Progenitor cell of endocrine pancreas (in vitro differentiated cells): ENCODE measurements at regions not wholly inside any gene's neighbourhood (a gene's known extent, or its start where the extent isn't known, plus 50 kb on each side); places are given as distances from the start of the nearest gene placed in this dataset.

ENCODE experiments used
- DNase-seq: peaks from one replicate; pipeline ENCODE4 v3.0.0; 2021; ENCODE audit warnings: low spot score; ENCODE audit not compliant: unreplicated experiment
- H3K27ac Mint-ChIP-seq: 2 replicates; pipeline ENCODE4 v1.8.0; 2021; ENCODE audit warnings: mild to moderate bottlenecking, moderate library complexity, mixed read lengths
- H3K27me3 Mint-ChIP-seq: 2 replicates; pipeline ENCODE4 v1.8.0; 2021; ENCODE audit warnings: mixed read lengths
- H3K36me3 Mint-ChIP-seq: 2 replicates; pipeline ENCODE4 v1.8.0; 2022; ENCODE audit warnings: mixed read lengths; ENCODE audit not compliant: insufficient read depth
- H3K4me1 Mint-ChIP-seq: 2 replicates; pipeline ENCODE4 v1.8.0; 2021; ENCODE audit warnings: low read depth, mixed read lengths
- H3K4me3 Mint-ChIP-seq: 2 replicates; pipeline ENCODE4 v1.8.0; 2021; ENCODE audit warnings: low read depth, mild to moderate bottlenecking, moderate library complexity, mixed read lengths
- H3K9me3 Mint-ChIP-seq: 2 replicates; pipeline ENCODE4 v1.8.0; 2021; ENCODE audit warnings: low read depth, mixed read lengths
- CTCF ChIP-seq: fragments of 200-600 bp; sonication (generic); IDR thresholded peaks from one replicate; pipeline ENCODE4 v1.5.0; 2021; ENCODE audit warnings: antibody characterized with exemption, mild to moderate bottlenecking; ENCODE audit not compliant: unreplicated experiment

GRCh38 chr2:158049129-158049855, 52.4 kb upstream of the UPP2 start:
- Mint-ChIP-seq H3K9me3 (peaks cover 2% of the 10 kb centered on the region), H3K27ac (no peak overlapping the region), H3K27me3 (peaks cover 4% of the 10 kb centered on the region), H3K4me1 (no peaks in the 10 kb centered on the region), H3K4me3 (no peak overlapping the region), H3K36me3 (no peaks in the 10 kb centered on the region)
- no peak for TF ChIP-seq CTCF
- no peak for DNase-seq

- H3K9me3 Mint-ChIP-seq: peaks cover 2% of the 10 kb centered on the region
- no peaks in the 10 kb centered on the region for H3K4me1 Mint-ChIP-seq
Observed at GRCh38 chr2:158048327-158048726, 53.3 kb upstream of the UPP2 start.

GRCh38 chr2:158047156-158047611, 54.5 kb upstream of the UPP2 start:
- no peaks in the 10 kb centered on the region for H3K36me3 Mint-ChIP-seq
- no peaks in the 10 kb centered on the region for H3K4me1 Mint-ChIP-seq
- no peaks in the 10 kb centered on the region for H3K9me3 Mint-ChIP-seq
- H3K4me3 Mint-ChIP-seq: no peak overlapping the region
- TF ChIP-seq CTCF: no peak
- no peak overlapping the region for H3K27ac Mint-ChIP-seq
- peaks cover 6% of the 10 kb centered on the region for H3K27me3 Mint-ChIP-seq
- no peak for DNase-seq

More at GRCh38 chr2:158048327-158048726, 53.3 kb upstream of the UPP2 start:
- Mint-ChIP-seq H3K27me3 (peaks cover 4% of the 10 kb centered on the region), H3K36me3 (no peaks in the 10 kb centered on the region), H3K27ac (no peak overlapping the region), H3K4me3 (no peak overlapping the region)
- no peak for TF ChIP-seq CTCF
- no peak for DNase-seq

- H3K27me3 Mint-ChIP-seq: peaks cover 6% of the 10 kb centered on the region
- DNase-seq: no peak
- no peaks in the 10 kb centered on the region for H3K36me3 Mint-ChIP-seq
- no peak overlapping the region for H3K27ac Mint-ChIP-seq
- no peak overlapping the region for H3K4me3 Mint-ChIP-seq
- no peaks in the 10 kb centered on the region for H3K4me1 Mint-ChIP-seq
- TF ChIP-seq CTCF: no peak
- H3K9me3 Mint-ChIP-seq: no peaks in the 10 kb centered on the region
Observed at GRCh38 chr2:158046121-158046880, 55.4 kb upstream of the UPP2 start.

GRCh38 chr2:158045362-158045761, 56.3 kb upstream of the UPP2 start:
- Mint-ChIP-seq H3K4me3 (no peak overlapping the region), H3K4me1 (no peaks in the 10 kb centered on the region), H3K9me3 (no peaks in the 10 kb centered on the region), H3K27me3 (peaks cover 6% of the 10 kb centered on the region), H3K27ac (no peak overlapping the region), H3K36me3 (no peaks in the 10 kb centered on the region)
- no peak for TF ChIP-seq CTCF
- DNase-seq: no peak
